H1 (cell line): ENCODE measurements at regions not wholly inside any gene's neighbourhood (a gene's known extent, or its start where the extent isn't known, plus 50 kb on each side); places are given as distances from the start of the nearest gene placed in this dataset.

Source experiments
- CTCF ChIA-PET: fragments of 300-600 bp; sonication (Branson Sonifier 250); formaldehyde crosslinking; loops from one replicate; lab custom pipeline; 2021; ENCODE audit not compliant: partially characterized antibody; lab: Charles Lee
- POLR2A ChIA-PET: fragments of 300-600 bp; sonication (Branson Sonifier 250); formaldehyde crosslinking; loops from one replicate; lab custom pipeline; 2021; ENCODE audit warnings: inconsistent platforms; ENCODE audit not compliant: partially characterized antibody; lab: Charles Lee
- DNase-seq, 2 experiments: peaks; one replicate each; pipeline versions ENCODE4 v3.0.0 to v3.0.0-alpha.2; 2010 to 2022; ENCODE audit warnings: low spot score in 2 of 2, low read depth in 1 of 2, mixed read lengths in 1 of 2
- FAIRE-seq: peaks from 2 replicates; lab custom pipeline; 2011; peaks lifted over from hg19 to GRCh38; lab: Jason Lieb, UNC
- H2AFZ ChIP-seq: 2 replicates; pipeline ENCODE4 v1.8.1; 2012; ENCODE audit warnings: low read length, inconsistent platforms
- H2AK5ac ChIP-seq: 2 replicates; pipeline ENCODE4 v1.6.1; 2013; ENCODE audit warnings: low read depth, low read length
- H2BK120ac ChIP-seq: replicated peaks from 2 replicates; pipeline ENCODE3; 2013; ENCODE audit warnings: low read depth, low read length, inconsistent platforms
- H2BK12ac ChIP-seq: 2 replicates; pipeline ENCODE4 v1.6.1; 2013; ENCODE audit warnings: low read depth, low read length
- H2BK15ac ChIP-seq: 2 replicates; pipeline ENCODE4 v1.6.1; 2013; ENCODE audit warnings: low read length
- H2BK20ac ChIP-seq: 2 replicates; pipeline ENCODE4 v1.6.1; 2013; ENCODE audit warnings: low read length
- H2BK5ac ChIP-seq: 2 replicates; pipeline ENCODE4 v1.6.1; 2013; ENCODE audit warnings: low read depth, low read length
- H3K14ac ChIP-seq: 2 replicates; pipeline ENCODE4 v1.6.1; 2013; ENCODE audit warnings: inconsistent platforms; ENCODE audit not compliant: insufficient read length
- H3K18ac ChIP-seq: 2 replicates; pipeline ENCODE4 v1.6.1; 2013; ENCODE audit warnings: low read length; ENCODE audit errors: extremely low read depth
- H3K23ac ChIP-seq: 2 replicates; pipeline ENCODE4 v1.6.1; 2013; ENCODE audit warnings: inconsistent platforms; ENCODE audit not compliant: insufficient read length
- H3K23me2 ChIP-seq: 2 replicates; pipeline ENCODE4 v1.6.1; 2013; ENCODE audit warnings: low read depth, low read length
- H3K27ac ChIP-seq: 2 replicates; pipeline ENCODE4 v1.6.1; 2011; ENCODE audit warnings: low read depth, low read length, inconsistent platforms
- H3K27me3 ChIP-seq, 4 experiments: replicated peaks in 1 of 4; 1 replicate in 1 of 4; 2 replicates in 3 of 4; pipeline versions ENCODE4 v1.6.1 to v1.8.1; 2011 to 2013; ENCODE audit warnings: low read length in 3 of 4, mild to moderate bottlenecking in 3 of 4, inconsistent platforms in 2 of 4, mixed read lengths in 2 of 4, moderate library complexity in 1 of 4; ENCODE audit not compliant: control insufficient read depth in 3 of 4, insufficient read depth in 3 of 4; ENCODE audit errors: extremely low read depth in 1 of 4
- H3K36me3 ChIP-seq, 4 experiments: 2 replicates each; pipeline versions ENCODE4 v1.6.1 to v1.8.1; 2011 to 2013; ENCODE audit warnings: mild to moderate bottlenecking in 4 of 4, low read length in 3 of 4, moderate library complexity in 2 of 4, control low read depth in 1 of 4, inconsistent platforms in 1 of 4; ENCODE audit not compliant: insufficient read depth in 4 of 4, control insufficient read depth in 2 of 4
- H3K4ac ChIP-seq: replicated peaks from 2 replicates; pipeline ENCODE3; 2013; ENCODE audit warnings: low read length, low read depth, mixed read lengths, inconsistent platforms; ENCODE audit not compliant: insufficient read length
- H3K4me1 ChIP-seq, 4 experiments: replicated peaks in 1 of 4; 1 replicate in 1 of 4; 2 replicates in 3 of 4; pipeline versions ENCODE4 v1.6.1 to v1.8.1; 2011 to 2013; ENCODE audit warnings: low read length in 3 of 4, inconsistent platforms in 2 of 4, mixed read lengths in 1 of 4; ENCODE audit not compliant: insufficient read depth in 4 of 4, control insufficient read depth in 3 of 4
- H3K4me2 ChIP-seq, 2 experiments: 2 replicates each; pipeline versions ENCODE4 v1.6.1 to v1.8.1; 2011 to 2013; ENCODE audit warnings: low read depth in 2 of 2, low read length in 2 of 2, control low read depth in 1 of 2, inconsistent platforms in 1 of 2, mild to moderate bottlenecking in 1 of 2; ENCODE audit not compliant: insufficient read depth in 1 of 2
- H3K4me3 ChIP-seq, 4 experiments: fragments of 200-600, 300-600 bp in 1 of 4; sonication (generic), shearing (Covaris generic), sonication (Bioruptor Twin) in 1 of 4; 2 replicates each; pipeline versions ENCODE4 v1.5.1 to v1.8.1; 2011 to 2016; ENCODE audit warnings: low read length in 4 of 4, low read depth in 3 of 4, control low read depth in 2 of 4, inconsistent platforms in 2 of 4, mild to moderate bottlenecking in 2 of 4, mixed read lengths in 1 of 4, moderate library complexity in 1 of 4; ENCODE audit not compliant: insufficient read depth in 2 of 4; ENCODE audit errors: extremely low read depth in 1 of 4
- H3K56ac ChIP-seq: replicated peaks from 2 replicates; pipeline ENCODE3; 2013; ENCODE audit warnings: low read depth, mild to moderate bottlenecking, mixed read lengths, low read length, inconsistent platforms; ENCODE audit not compliant: insufficient read length
- H3K79me1 ChIP-seq: 2 replicates; pipeline ENCODE4 v1.6.1; 2013; ENCODE audit warnings: low read depth, low read length, control low read depth
- H3K79me2 ChIP-seq, 2 experiments: 2 replicates each; pipeline versions ENCODE4 v1.6.1 to v1.8.1; 2012 to 2013; ENCODE audit warnings: low read length in 2 of 2, mild to moderate bottlenecking in 2 of 2, inconsistent platforms in 1 of 2; ENCODE audit not compliant: insufficient read depth in 2 of 2, control insufficient read depth in 1 of 2
- H3K9ac ChIP-seq, 4 experiments: replicated peaks in 1 of 4; 1 replicate in 1 of 4; 2 replicates in 3 of 4; pipeline versions ENCODE4 v1.6.1 to v1.8.1; 2011 to 2013; ENCODE audit warnings: low read depth in 3 of 4, low read length in 3 of 4, control low read depth in 2 of 4, mild to moderate bottlenecking in 2 of 4, moderate library complexity in 2 of 4, inconsistent platforms in 1 of 4; ENCODE audit errors: extremely low read depth in 1 of 4
- H3K9me3 ChIP-seq, 2 experiments: 2 replicates each; pipeline versions ENCODE4 v1.6.1 to v1.8.1; 2012 to 2013; ENCODE audit warnings: mild to moderate bottlenecking in 2 of 2, moderate library complexity in 2 of 2, control low read depth in 1 of 2, inconsistent platforms in 1 of 2, low read depth in 1 of 2, low read length in 1 of 2, mixed read lengths in 1 of 2; ENCODE audit not compliant: insufficient read depth in 2 of 2
- H4K20me1 ChIP-seq, 2 experiments: replicated peaks in 1 of 2; 2 replicates each; pipeline versions ENCODE3 to v1.8.1; 2011 to 2013; ENCODE audit warnings: inconsistent platforms in 2 of 2, low read length in 2 of 2, mild to moderate bottlenecking in 1 of 2; ENCODE audit not compliant: insufficient read depth in 2 of 2, control insufficient read depth in 1 of 2
- H4K5ac ChIP-seq: 2 replicates; pipeline ENCODE4 v1.6.1; 2013; ENCODE audit warnings: low read length, low read depth, mixed read lengths, inconsistent platforms; ENCODE audit not compliant: insufficient read length
- H4K8ac ChIP-seq: 2 replicates; pipeline ENCODE4 v1.8.0; 2013; ENCODE audit warnings: mild to moderate bottlenecking, moderate library complexity, low read length, inconsistent platforms; ENCODE audit not compliant: insufficient read depth; ENCODE audit errors: extremely low read depth
- H4K91ac ChIP-seq: replicated peaks from 2 replicates; pipeline ENCODE3; 2013; ENCODE audit warnings: low read length, mixed read lengths, inconsistent platforms; ENCODE audit not compliant: insufficient read length
- ATF2 ChIP-seq: IDR thresholded peaks from 2 replicates; pipeline ENCODE4 v1.6.1; 2012; ENCODE audit warnings: low read length, inconsistent platforms
- TBP ChIP-seq: IDR thresholded peaks from 2 replicates; pipeline ENCODE4 v1.6.1; 2011; ENCODE audit warnings: low read depth, low read length, improper control_type of control experiment
- WGBS, 2 experiments: shearing (Covaris generic) in 1 of 2; methylation state at CpG; one replicate each; pipeline versions ENCODE4 v1.1.6 to v1.1.7; 2013 to 2015; ENCODE audit warnings: low lambda C conversion rate in 2 of 2, mixed read lengths in 2 of 2, inconsistent platforms in 1 of 2, low coverage in 1 of 2, missing lambda C conversion rate in 1 of 2; ENCODE audit not compliant: insufficient replicate concordance in 2 of 2, insufficient coverage in 1 of 2, insufficient read length in 1 of 2; ENCODE audit errors: extremely low coverage in 1 of 2, missing lambda C conversion rate in 1 of 2; 5-methylcytosine and 5-hydroxymethylcytosine counted together

- Histone ChIP-seq H3K18ac (no peak overlapping the region), H3K27me3 (no peaks in the 10 kb centered on the region), H3K36me3 (no peaks in the 10 kb centered on the region), H3K23me2 (no peaks in the 10 kb centered on the region), H4K20me1 (no peaks in the 10 kb centered on the region), H3K14ac (no peak overlapping the region), H4K91ac (no peak overlapping the region), H3K27ac (no peak overlapping the region), H3K4me1 (no peaks in the 10 kb centered on the region), H2BK5ac (no peak overlapping the region), H3K79me2 (no peaks in the 10 kb centered on the region), H2AK5ac (no peak overlapping the region), H2AFZ (no peak overlapping the region), H2BK15ac (no peak overlapping the region), H3K56ac (no peak overlapping the region), H2BK120ac (no peak overlapping the region), H3K9me3 (no peaks in the 10 kb centered on the region), H3K23ac (no peak overlapping the region), H4K8ac (no peak overlapping the region), H3K4ac (no peak overlapping the region), H2BK20ac (no peak overlapping the region), H3K4me2 (no peak overlapping the region), H2BK12ac (no peak overlapping the region), H3K9ac (no peak overlapping the region), H3K4me3 (no peak overlapping the region), H4K5ac (no peak overlapping the region), H3K79me1 (no peaks in the 10 kb centered on the region)
- no peak for FAIRE-seq
- WGBS, 2 experiments = 87% methylated on average over 2 of the region's 2 CpGs; no CpG with 5 or more reads in 1 of the 2 experiments
- no peak for DNase-seq
- POLR2A ChIA-PET = no interaction called here
- CTCF ChIA-PET = no interaction called here
- no peak for TF ChIP-seq ATF2
- no peak for TF ChIP-seq TBP
Measured at GRCh38 chr6:105907301-105907700, 178.8 kb upstream of the PRDM1 start.
